Common myeloid progenitor, CD34-positive (primary cell): ENCODE measurements at regions not wholly inside any gene's neighbourhood (a gene's known extent, or its start where the extent isn't known, plus 50 kb on each side); places are given as distances from the start of the nearest gene placed in this dataset.

Source experiments
- CTCF ChIA-PET: fragments of 350-600 bp; sonication (Branson Sonifier 250); formaldehyde crosslinking; loops from one replicate; lab custom pipeline; 2021; ENCODE audit warnings: antibody characterized with exemption; lab: Charles Lee
- POLR2A ChIA-PET: fragments of 350-600 bp; sonication (Branson Sonifier 250); formaldehyde crosslinking; loops from one replicate; lab custom pipeline; 2021; ENCODE audit warnings: antibody characterized with exemption; lab: Charles Lee
- DNase-seq, 3 donors: peaks; one replicate each; pipeline versions ENCODE4 v3.0.0 to v3.0.0-alpha.2; 2013
- H3K27ac ChIP-seq, 2 experiments: 1 replicate in 1 of 2; 2 replicates in 1 of 2; pipeline ENCODE4 v1.7.0; 2013; ENCODE audit warnings: inconsistent platforms in 2 of 2, low read length in 2 of 2, mild to moderate bottlenecking in 2 of 2, low read depth in 1 of 2, moderate library complexity in 1 of 2; ENCODE audit not compliant: severe bottlenecking in 2 of 2, insufficient read depth in 1 of 2, poor library complexity in 1 of 2
- H3K27me3 ChIP-seq, 5 experiments: replicated peaks in 2 of 5; 1 replicate in 3 of 5; 2 replicates in 2 of 5; pipeline versions ENCODE4 v1.6.1 to v1.7.0; 2013; ENCODE audit warnings: low read length in 4 of 5, mild to moderate bottlenecking in 2 of 5, moderate library complexity in 2 of 5, inconsistent platforms in 1 of 5; ENCODE audit not compliant: insufficient read depth in 5 of 5, control insufficient read depth in 4 of 5
- H3K36me3 ChIP-seq, 4 experiments: 1 replicate in 2 of 4; 2 replicates in 2 of 4; pipeline versions ENCODE4 v1.6.1 to v1.7.0; 2013; ENCODE audit warnings: low read length in 3 of 4, control low read depth in 1 of 4, mild to moderate bottlenecking in 1 of 4; ENCODE audit not compliant: control insufficient read depth in 4 of 4, insufficient read depth in 4 of 4
- H3K4me1 ChIP-seq, 4 experiments: 1 replicate in 3 of 4; 2 replicates in 1 of 4; pipeline versions ENCODE4 v1.6.1 to v1.7.1; 2013; ENCODE audit warnings: low read length in 3 of 4, mild to moderate bottlenecking in 3 of 4, control low read depth in 1 of 4, inconsistent platforms in 1 of 4, moderate library complexity in 1 of 4; ENCODE audit not compliant: control insufficient read depth in 4 of 4, insufficient read depth in 4 of 4; ENCODE audit errors: control extremely low read depth in 1 of 4
- H3K4me3 ChIP-seq, 7 experiments: 1 replicate in 4 of 7; 2 replicates in 3 of 7; pipeline versions ENCODE4 v1.5.1 to v1.7.0; 2013; ENCODE audit warnings: mild to moderate bottlenecking in 7 of 7, low read length in 6 of 7, moderate library complexity in 6 of 7, inconsistent platforms in 2 of 7, low read depth in 2 of 7, control low read depth in 1 of 7; ENCODE audit not compliant: insufficient read depth in 4 of 7, control insufficient read depth in 1 of 7; ENCODE audit errors: extremely low read depth in 1 of 7
- H3K9me3 ChIP-seq, 5 experiments: 1 replicate in 4 of 5; 2 replicates in 1 of 5; pipeline versions ENCODE4 v1.6.1 to v1.7.1; 2013; ENCODE audit warnings: low read length in 4 of 5, mild to moderate bottlenecking in 2 of 5, inconsistent platforms in 1 of 5, low read depth in 1 of 5, moderate library complexity in 1 of 5; ENCODE audit not compliant: control insufficient read depth in 4 of 5, insufficient read depth in 2 of 5; ENCODE audit errors: control extremely low read depth in 1 of 5
- WGBS: methylation state at CpG from one replicate; pipeline ENCODE4 v1.1.5; 2013; ENCODE audit not compliant: insufficient coverage; 5-methylcytosine and 5-hydroxymethylcytosine counted together

DNA sequence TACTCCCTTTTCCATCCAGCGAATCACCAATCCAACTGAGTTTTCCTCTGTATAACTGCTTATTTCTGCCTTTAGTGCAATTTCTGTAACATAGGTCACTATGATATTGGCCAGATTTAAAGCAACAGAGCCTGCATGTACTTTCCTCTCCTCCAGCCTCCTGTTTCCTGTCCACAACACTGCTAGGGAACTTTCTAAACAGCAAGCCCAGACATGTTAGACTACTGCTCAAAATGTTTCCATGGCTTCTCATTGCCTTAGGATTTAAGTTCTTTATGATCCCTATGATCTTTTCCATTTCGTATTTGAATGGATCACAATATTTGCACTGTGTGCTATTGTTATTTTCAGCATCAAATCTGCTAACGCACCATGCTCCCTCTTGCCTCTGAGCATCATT, 481.7 kb upstream of the SLC10A2 start:
- WGBS: 67% methylated on average over 3 of the region's 3 CpGs
- Histone ChIP-seq H3K27ac (no peak overlapping the region), H3K9me3 (peaks cover 0 to 17% (median 3%) of the 10 kb centered on the region in 5 experiments), H3K36me3 (no peaks in the 10 kb centered on the region), H3K4me3 (no peak overlapping the region), H3K27me3 (no peaks in the 10 kb centered on the region), H3K4me1 (peaks cover 0 to 8% (median 0%) of the 10 kb centered on the region in 4 experiments)
- ChIA-PET POLR2A (no interaction called here), CTCF (no interaction called here)
- DNase-seq: no peak

DNA sequence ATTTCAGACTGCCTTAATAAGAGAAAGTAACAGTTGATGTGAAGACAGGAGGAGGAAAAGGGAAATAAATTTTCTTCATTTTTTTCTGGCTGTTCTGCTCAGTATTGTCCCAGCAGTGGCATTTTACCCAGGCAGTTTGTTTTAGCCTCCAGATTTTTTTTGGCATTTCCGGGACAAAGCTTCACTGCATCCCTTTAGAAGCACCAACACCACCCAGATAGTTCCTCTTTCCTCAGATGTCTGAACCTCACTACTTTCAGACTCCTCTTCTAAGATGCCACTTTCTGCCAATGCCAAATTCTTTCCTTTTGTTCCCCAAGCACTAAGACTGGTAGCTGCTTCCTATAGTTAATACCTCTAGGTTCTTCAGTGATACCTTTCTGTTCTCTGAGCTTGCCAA, 480.1 kb upstream of the SLC10A2 start:
- 0% methylated on average over 1 of the region's 1 CpG for WGBS
- CTCF ChIA-PET: interaction anchor here (0.6 to 1.2 kb wide), 2 partner anchors 13 to 397 kb away, joined by 3 read pairs; no protein-coding TSS in a partner anchor

DNA sequence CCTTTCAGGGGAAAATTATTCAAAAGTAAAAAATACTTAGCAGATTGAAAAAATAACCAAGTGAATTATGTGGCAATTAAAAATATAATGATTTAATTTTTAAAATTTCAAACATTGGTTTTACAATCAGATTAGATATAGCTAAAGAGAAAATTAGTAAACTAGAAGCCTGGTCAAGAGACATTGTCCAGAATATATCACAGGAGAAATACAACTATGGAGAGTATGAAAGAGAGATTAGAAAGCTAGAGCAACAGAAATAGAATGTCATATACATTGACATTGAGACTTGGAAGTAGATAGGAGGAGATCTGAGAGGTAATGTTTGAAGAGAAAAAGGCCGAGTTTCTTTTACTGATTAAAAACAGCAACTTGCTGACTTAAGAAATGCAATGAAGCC, 476.4 kb upstream of the SLC10A2 start:
- CTCF ChIA-PET: no interaction called here
- no peaks in the 10 kb centered on the region for H3K27me3 ChIP-seq
- H3K4me1 ChIP-seq: peaks cover 0 to 8% (median 0%) of the 10 kb centered on the region in 4 experiments
- H3K27ac ChIP-seq: no peak overlapping the region
- no CpG with 5 or more reads among the region's 1 CpG for WGBS
- H3K4me3 ChIP-seq: no peak overlapping the region
- peaks cover 0 to 23% (median 3%) of the 10 kb centered on the region in 5 experiments for H3K9me3 ChIP-seq
- no peaks in the 10 kb centered on the region for H3K36me3 ChIP-seq
- DNase-seq: peak in 1 of 3 donors; percentile 3
- POLR2A ChIA-PET: no interaction called here

More for the DNA sequence above, 480.1 kb upstream of the SLC10A2 start:
- DNase-seq: peak in 2 of 3 donors; percentile 60 to 88
- Histone ChIP-seq H3K27me3 (no peaks in the 10 kb centered on the region), H3K36me3 (no peaks in the 10 kb centered on the region), H3K4me1 (peaks cover 0 to 8% (median 0%) of the 10 kb centered on the region in 4 experiments), H3K4me3 (no peak overlapping the region), H3K9me3 (peaks cover 0 to 23% (median 3%) of the 10 kb centered on the region in 5 experiments), H3K27ac (peak overlapping the region in 1 of 2 experiments; percentile 17)
- POLR2A ChIA-PET: no interaction called here

DNA sequence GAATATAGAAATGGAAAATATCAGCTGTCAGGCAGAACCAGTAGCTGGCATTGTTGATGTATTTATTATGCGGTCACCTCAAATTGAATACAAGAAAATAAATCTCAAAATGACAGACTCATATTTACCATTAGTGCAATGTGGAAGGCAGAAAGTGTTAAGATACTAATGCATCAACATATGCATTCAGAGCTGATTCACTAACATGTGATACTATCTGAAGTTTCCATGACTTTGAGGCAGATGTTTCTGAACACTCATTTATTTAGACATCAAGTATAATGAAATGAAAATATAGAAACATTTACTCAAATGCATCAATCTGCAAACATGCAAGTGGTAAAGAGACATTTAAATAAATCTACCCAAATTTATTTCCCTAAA, 474.2 kb upstream of the SLC10A2 start:
- Histone ChIP-seq H3K9me3 (peaks cover 0 to 23% (median 3%) of the 10 kb centered on the region in 5 experiments), H3K4me1 (peaks cover 0 to 8% (median 4%) of the 10 kb centered on the region in 4 experiments), H3K36me3 (no peaks in the 10 kb centered on the region), H3K27ac (no peak overlapping the region), H3K4me3 (no peak overlapping the region), H3K27me3 (no peaks in the 10 kb centered on the region)
- POLR2A ChIA-PET: no interaction called here
- no CpG with 5 or more reads among the region's 1 CpG for WGBS
- CTCF ChIA-PET: no interaction called here
- DNase-seq: no peak

DNA sequence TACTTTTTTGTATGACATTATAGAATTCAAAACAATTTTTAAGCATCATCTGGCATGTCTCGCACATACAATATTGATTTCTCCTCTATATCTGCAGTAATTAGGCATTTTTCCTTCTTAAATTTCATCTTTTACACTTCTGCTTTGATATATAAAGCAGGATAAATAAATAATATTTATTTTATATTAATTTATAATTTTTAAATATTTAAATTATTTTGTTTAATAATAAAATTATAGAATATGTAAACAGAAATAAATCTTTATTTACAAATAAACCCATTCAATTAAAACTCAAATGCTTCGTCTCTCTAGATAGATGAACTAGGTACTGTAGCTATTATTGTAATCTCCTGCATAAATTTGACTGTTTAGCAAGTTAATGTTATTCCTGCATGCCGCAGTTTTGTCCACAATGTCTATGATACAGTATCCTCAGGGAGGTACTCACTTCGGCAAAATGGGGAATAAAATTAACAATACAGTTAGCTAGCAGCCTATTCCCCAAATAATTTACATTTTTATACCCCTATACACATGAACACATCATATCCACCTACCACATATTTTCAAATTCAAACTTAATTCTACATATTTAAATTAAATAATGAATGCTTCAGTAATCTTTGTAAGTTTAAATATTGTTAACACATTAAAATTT, 473.6 kb upstream of the SLC10A2 start:
- H3K4me3 ChIP-seq: no peak overlapping the region
- no peak for DNase-seq
- H3K9me3 ChIP-seq: peaks cover 0 to 21% (median 2%) of the 10 kb centered on the region in 5 experiments
- CTCF ChIA-PET: no interaction called here
- POLR2A ChIA-PET: no interaction called here
- peaks cover 0 to 8% (median 4%) of the 10 kb centered on the region in 4 experiments for H3K4me1 ChIP-seq
- H3K27me3 ChIP-seq: no peaks in the 10 kb centered on the region
- H3K36me3 ChIP-seq: no peaks in the 10 kb centered on the region
- WGBS: 90% methylated on average over 2 of the region's 4 CpGs
- no peak overlapping the region for H3K27ac ChIP-seq

DNA sequence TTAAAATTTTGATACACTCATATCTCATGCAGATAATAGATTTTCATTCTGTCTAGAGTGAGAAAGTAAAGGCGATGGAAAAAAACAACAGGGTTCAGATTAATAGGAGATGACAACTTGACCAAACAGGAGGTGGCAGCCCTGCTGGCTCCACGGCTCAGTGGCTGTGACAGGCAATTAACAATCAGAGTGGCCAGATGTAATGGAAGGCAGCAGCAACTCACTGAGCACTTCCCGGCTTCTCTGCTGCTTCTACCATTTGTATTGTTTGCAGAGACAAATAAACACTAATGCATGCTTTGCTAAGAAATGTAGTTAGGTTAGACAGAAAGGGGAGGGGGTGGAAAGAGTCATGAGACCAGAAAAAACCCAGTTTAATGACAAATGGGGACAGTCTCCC, 473.0 kb upstream of the SLC10A2 start:
- Histone ChIP-seq H3K27me3 (no peaks in the 10 kb centered on the region), H3K4me1 (peaks cover 0 to 10% (median 4%) of the 10 kb centered on the region in 4 experiments), H3K4me3 (no peak overlapping the region), H3K27ac (no peak overlapping the region), H3K9me3 (peaks cover 0 to 15% (median 0%) of the 10 kb centered on the region in 5 experiments), H3K36me3 (no peaks in the 10 kb centered on the region)
- WGBS: 75% methylated on average over 3 of the region's 3 CpGs
- CTCF ChIA-PET: interaction anchor here (1.2 kb wide), 1 partner anchor 10 kb away, joined by 3 read pairs; no protein-coding TSS in a partner anchor
- POLR2A ChIA-PET: no interaction called here
- no peak for DNase-seq

DNA sequence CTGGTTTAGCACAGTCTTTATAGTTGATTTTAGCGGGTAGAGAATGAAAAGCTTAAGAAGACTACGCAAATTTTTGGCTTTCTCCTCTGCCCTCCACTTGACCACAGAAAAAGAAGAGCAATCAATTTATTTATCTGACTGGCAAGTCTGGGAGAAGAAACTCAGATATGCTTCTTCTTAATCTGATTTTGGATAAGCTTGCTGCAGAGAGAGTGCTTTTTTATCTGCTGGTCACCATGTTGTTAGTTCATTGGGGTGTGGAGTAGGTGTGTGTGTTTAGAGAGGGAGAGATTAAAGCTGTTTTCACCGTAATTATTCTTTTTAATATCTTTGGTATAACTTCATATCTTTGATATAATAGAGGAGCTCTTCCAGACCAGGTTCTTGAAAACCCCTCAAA, 471.4 kb upstream of the SLC10A2 start:
- WGBS: 100% methylated on average over 1 of the region's 3 CpGs
- H3K4me3 ChIP-seq: no peak overlapping the region
- H3K4me1 ChIP-seq: peaks cover 0 to 10% (median 4%) of the 10 kb centered on the region in 4 experiments
- no peak overlapping the region for H3K27ac ChIP-seq
- ChIA-PET CTCF (interaction anchor here (1.3 kb wide), 1 partner anchor 181 kb away, joined by 3 read pairs; no protein-coding TSS in a partner anchor), POLR2A (no interaction called here)
- peaks cover 0 to 4% (median 0%) of the 10 kb centered on the region in 5 experiments for H3K9me3 ChIP-seq
- H3K36me3 ChIP-seq: no peaks in the 10 kb centered on the region
- H3K27me3 ChIP-seq: no peaks in the 10 kb centered on the region
- no peak for DNase-seq
